ENCODE measurements at regions not wholly inside any gene's neighbourhood (a gene's known extent, or its start where the extent isn't known, plus 50 kb on each side); places are given as distances from the start of the nearest gene placed in this dataset.
A peak's percentile ranks its signal among the peaks of the same experiment; 100 is the strongest.

GRCh38 chr3:153250446-153250845, 88.4 kb downstream of the RAP2B start:
- Histone ChIP-seq H3K4me3 (no peak overlapping the region), H3K9me3 (replicated peaks in 1 of 3) (no peaks in the 10 kb centered on the region), H3K4me1 (replicated peaks in 1 of 2) (no peaks in the 10 kb centered on the region), H3K27ac (peak overlapping the region in 3 of 5 donors; percentile 10 to 62 (median 40)), H3K27me3 (no peaks in the 10 kb centered on the region), H3K36me3 (replicated peaks in 1 of 2) (no peaks in the 10 kb centered on the region)
- 54 to 74% (median 65%) methylated on average over 2 of the region's 2 CpGs for WGBS, 4 donors
- TF ChIP-seq POLR2A (IDR thresholded peaks at IDR 0.05) = no peak
- TF ChIP-seq CTCF (IDR thresholded peaks at IDR 0.05) = no peak
- DNase-seq = no peak
- intact Hi-C loops (cut with DNase I) = no loop called here

DNA sequence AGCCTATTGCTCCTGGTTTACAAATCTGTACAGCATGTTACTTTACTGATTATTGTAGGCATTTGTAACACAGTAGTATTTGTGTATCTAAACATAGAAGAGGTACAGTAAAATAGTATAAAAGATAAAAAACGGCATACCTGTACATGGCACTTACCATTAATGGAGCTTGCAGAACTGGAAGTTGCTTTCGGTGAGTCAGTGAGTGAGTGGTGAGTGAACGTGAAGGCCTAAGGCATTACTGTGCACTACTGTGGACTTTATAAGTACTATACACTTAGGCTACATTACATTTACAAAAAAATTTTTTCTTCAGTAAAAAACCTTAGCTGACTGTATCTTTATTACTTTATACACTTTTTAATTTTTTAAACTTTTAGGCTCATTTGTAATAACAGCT, 90.9 kb downstream of the RAP2B start:
- no peak overlapping the region for H3K4me3 ChIP-seq
- DNase-seq = no peak
- intact Hi-C loops (cut with DNase I) = no loop called here
- H3K27ac ChIP-seq = no peak overlapping the region
- no peaks in the 10 kb centered on the region for H3K36me3 ChIP-seq (replicated peaks in 1 of 2)
- no peak for TF ChIP-seq CTCF (IDR thresholded peaks at IDR 0.05)
- no peak for TF ChIP-seq POLR2A (IDR thresholded peaks at IDR 0.05)
- H3K27me3 ChIP-seq = no peaks in the 10 kb centered on the region
- peaks cover 0 to 3% of the 10 kb centered on the region in 2 donors for H3K4me1 ChIP-seq (replicated peaks in 1 of 2)
- 80 to 93% (median 89%) methylated on average over 3 of the region's 3 CpGs for WGBS, 4 donors
- H3K9me3 ChIP-seq (replicated peaks in 1 of 3) = no peaks in the 10 kb centered on the region

GRCh38 chr3:153254361-153254760, 92.3 kb downstream of the RAP2B start:
- intact Hi-C loops (cut with DNase I) = no loop called here
- Histone ChIP-seq H3K27me3 (no peaks in the 10 kb centered on the region), H3K27ac (no peak overlapping the region), H3K9me3 (replicated peaks in 1 of 3) (no peaks in the 10 kb centered on the region), H3K4me1 (replicated peaks in 1 of 2) (peaks cover 0 to 3% of the 10 kb centered on the region in 2 donors), H3K4me3 (no peak overlapping the region), H3K36me3 (replicated peaks in 1 of 2) (no peaks in the 10 kb centered on the region)
- DNase-seq = no peak
- TF ChIP-seq CTCF (IDR thresholded peaks at IDR 0.05) = no peak
- no peak for TF ChIP-seq POLR2A (IDR thresholded peaks at IDR 0.05)
- 84 to 91% (median 85%) methylated on average over 5 of the region's 5 CpGs for WGBS, 4 donors

- Histone ChIP-seq H3K9me3 (replicated peaks in 1 of 3) (no peaks in the 10 kb centered on the region), H3K4me3 (no peak overlapping the region), H3K27me3 (no peaks in the 10 kb centered on the region), H3K4me1 (replicated peaks in 1 of 2) (peaks cover 0 to 3% of the 10 kb centered on the region in 2 donors), H3K36me3 (replicated peaks in 1 of 2) (no peaks in the 10 kb centered on the region), H3K27ac (no peak overlapping the region)
- WGBS, 4 donors = 62 to 72% (median 64%) methylated on average over 2 of the region's 2 CpGs
- intact Hi-C loops (cut with DNase I) = no loop called here
- DNase-seq = no peak
- no peak for TF ChIP-seq POLR2A (IDR thresholded peaks at IDR 0.05)
- no peak for TF ChIP-seq CTCF (IDR thresholded peaks at IDR 0.05)
These were observed 95.8 kb downstream of the RAP2B start for GRCh38 chr3:153257673-153258351.

Measured in adrenal gland (tissue), 9 donors.